ENCODE measurements at regions not wholly inside any gene's neighbourhood (a gene's known extent, or its start where the extent isn't known, plus 50 kb on each side); places are given as distances from the start of the nearest gene placed in this dataset.

DNA sequence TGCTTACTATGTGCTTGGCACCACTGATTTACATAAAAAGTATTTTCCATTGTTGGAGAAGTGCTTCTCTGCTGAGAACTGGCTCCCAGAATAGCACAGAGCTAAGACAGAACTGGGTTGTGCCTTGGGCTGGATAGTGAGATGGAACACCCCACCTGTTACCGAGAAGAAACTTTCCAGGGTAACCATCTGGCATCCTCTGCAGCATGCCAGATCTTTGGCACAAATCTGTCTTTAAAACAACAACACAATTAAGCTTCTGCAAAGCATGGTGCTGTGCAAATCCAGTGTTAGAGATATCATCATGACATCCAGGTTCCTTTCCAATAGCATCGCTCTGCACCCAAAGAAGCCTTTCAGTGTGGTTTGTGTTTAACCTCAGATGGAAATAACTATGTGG, 202.5 kb upstream of the RFC3 start:
- peaks cover 13% of the 10 kb centered on the region for H3K4me1 ChIP-seq (ENCODE audit: insufficient read depth, low read length, poor library complexity, severe bottlenecking)
- no peak overlapping the region for H3K27ac ChIP-seq (ENCODE audit: low read depth, low read length, poor library complexity, severe bottlenecking)
- CTCF ChIA-PET, result no interaction called here
- POLR2A ChIA-PET (ENCODE audit: low non-redundant PET), result no interaction called here
- TF ChIP-seq, protein P1, sequence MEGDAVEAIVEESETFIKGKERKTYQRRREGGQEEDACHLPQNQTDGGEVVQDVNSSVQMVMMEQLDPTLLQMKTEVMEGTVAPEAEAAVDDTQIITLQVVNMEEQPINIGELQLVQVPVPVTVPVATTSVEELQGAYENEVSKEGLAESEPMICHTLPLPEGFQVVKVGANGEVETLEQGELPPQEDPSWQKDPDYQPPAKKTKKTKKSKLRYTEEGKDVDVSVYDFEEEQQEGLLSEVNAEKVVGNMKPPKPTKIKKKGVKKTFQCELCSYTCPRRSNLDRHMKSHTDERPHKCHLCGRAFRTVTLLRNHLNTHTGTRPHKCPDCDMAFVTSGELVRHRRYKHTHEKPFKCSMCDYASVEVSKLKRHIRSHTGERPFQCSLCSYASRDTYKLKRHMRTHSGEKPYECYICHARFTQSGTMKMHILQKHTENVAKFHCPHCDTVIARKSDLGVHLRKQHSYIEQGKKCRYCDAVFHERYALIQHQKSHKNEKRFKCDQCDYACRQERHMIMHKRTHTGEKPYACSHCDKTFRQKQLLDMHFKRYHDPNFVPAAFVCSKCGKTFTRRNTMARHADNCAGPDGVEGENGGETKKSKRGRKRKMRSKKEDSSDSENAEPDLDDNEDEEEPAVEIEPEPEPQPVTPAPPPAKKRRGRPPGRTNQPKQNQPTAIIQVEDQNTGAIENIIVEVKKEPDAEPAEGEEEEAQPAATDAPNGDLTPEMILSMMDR (conservative IDR thresholded peaks at IDR 0.05; ENCODE audit: low read depth, low read length), result no peak
- TF ChIP-seq EZH2 (IDR thresholded peaks at IDR 0.05; ENCODE audit: borderline replicate concordance, low read depth, low read length, poor library complexity, severe bottlenecking), result no peak
- H3K9me3 ChIP-seq (ENCODE audit: low read depth, low read length, poor library complexity, severe bottlenecking), result no peaks in the 10 kb centered on the region
- DNase-seq (ENCODE audit: low spot score), result no peak
- no peaks in the 10 kb centered on the region for H3K36me3 ChIP-seq (ENCODE audit: insufficient read depth, low read length, poor library complexity, severe bottlenecking)
- H3K27me3 ChIP-seq (replicated peaks; ENCODE audit: insufficient read depth, low read depth, low read length, poor library complexity), result no peaks in the 10 kb centered on the region
- BruUV-seq (replicated peaks), result no TSS peak
- no peak overlapping the region for H3K4me3 ChIP-seq (ENCODE audit: low read depth, low read length, poor library complexity, severe bottlenecking)
- intact Hi-C loops (cut with micrococcal nuclease; ENCODE audit: unreplicated experiment), result no loop called here

DNA sequence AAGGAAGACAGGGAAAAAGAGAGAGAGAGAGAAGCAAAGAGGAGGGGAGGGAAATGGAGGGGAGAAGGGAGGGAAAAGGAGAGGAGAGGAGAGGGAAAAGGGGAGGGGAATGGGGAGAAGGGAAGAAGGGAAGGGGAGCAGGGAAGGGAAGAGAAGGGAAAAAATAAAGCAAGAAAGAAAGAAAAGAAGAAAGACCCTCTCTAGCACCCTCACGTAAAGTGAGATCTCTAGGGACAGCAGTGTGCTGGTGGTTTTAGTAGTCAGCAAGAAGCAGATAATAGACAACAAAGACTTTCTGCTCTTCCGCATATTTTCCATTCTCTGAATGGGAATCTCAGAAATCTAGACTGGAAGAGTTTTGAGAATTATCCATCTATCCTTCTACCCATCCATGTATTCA, 201.8 kb upstream of the RFC3 start:
- POLR2A ChIA-PET (ENCODE audit: low non-redundant PET), result no interaction called here
- no peak for DNase-seq (ENCODE audit: low spot score)
- intact Hi-C loops (cut with micrococcal nuclease; ENCODE audit: unreplicated experiment), result no loop called here
- no peak overlapping the region for H3K4me3 ChIP-seq (ENCODE audit: low read depth, low read length, poor library complexity, severe bottlenecking)
- H3K36me3 ChIP-seq (ENCODE audit: insufficient read depth, low read length, poor library complexity, severe bottlenecking), result no peaks in the 10 kb centered on the region
- H3K9me3 ChIP-seq (ENCODE audit: low read depth, low read length, poor library complexity, severe bottlenecking), result no peaks in the 10 kb centered on the region
- no peaks in the 10 kb centered on the region for H3K27me3 ChIP-seq (replicated peaks; ENCODE audit: insufficient read depth, low read depth, low read length, poor library complexity)
- TF ChIP-seq, protein P1 (conservative IDR thresholded peaks at IDR 0.05; ENCODE audit: low read depth, low read length), result no peak
- no peak for TF ChIP-seq EZH2 (IDR thresholded peaks at IDR 0.05; ENCODE audit: borderline replicate concordance, low read depth, low read length, poor library complexity, severe bottlenecking)
- no peak overlapping the region for H3K27ac ChIP-seq (ENCODE audit: low read depth, low read length, poor library complexity, severe bottlenecking)
- peaks cover 9% of the 10 kb centered on the region for H3K4me1 ChIP-seq (ENCODE audit: insufficient read depth, low read length, poor library complexity, severe bottlenecking)
- no TSS peak for BruUV-seq (replicated peaks)
- CTCF ChIA-PET, result no interaction called here

DNA sequence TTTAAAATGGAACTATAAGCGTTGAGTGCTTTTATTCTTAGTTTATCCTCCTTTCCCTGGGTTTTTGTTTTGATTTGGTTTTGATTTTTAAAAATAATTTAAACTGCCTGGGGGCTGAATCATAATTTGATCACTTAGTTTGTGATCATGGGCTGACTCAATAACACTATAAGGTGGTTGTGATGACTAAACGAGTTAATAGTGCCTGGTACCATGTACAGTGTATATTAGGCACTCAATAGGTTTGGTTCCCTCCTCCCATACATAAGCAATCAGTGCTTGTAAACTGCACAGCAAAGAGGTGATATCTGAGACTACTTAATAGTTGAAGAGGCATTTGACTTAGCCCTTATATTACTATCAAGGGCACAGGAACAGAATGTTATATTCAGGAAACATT, 200.9 kb upstream of the RFC3 start:
- Histone ChIP-seq H3K4me1 (ENCODE audit: insufficient read depth, low read length, poor library complexity, severe bottlenecking) (peaks cover 4% of the 10 kb centered on the region), H3K36me3 (ENCODE audit: insufficient read depth, low read length, poor library complexity, severe bottlenecking) (no peaks in the 10 kb centered on the region), H3K4me3 (ENCODE audit: low read depth, low read length, poor library complexity, severe bottlenecking) (no peak overlapping the region), H3K9me3 (ENCODE audit: low read depth, low read length, poor library complexity, severe bottlenecking) (no peaks in the 10 kb centered on the region), H3K27me3 (replicated peaks; ENCODE audit: insufficient read depth, low read depth, low read length, poor library complexity) (no peaks in the 10 kb centered on the region), H3K27ac (ENCODE audit: low read depth, low read length, poor library complexity, severe bottlenecking) (no peak overlapping the region)
- TF ChIP-seq EZH2 (IDR thresholded peaks at IDR 0.05; ENCODE audit: borderline replicate concordance, low read depth, low read length, poor library complexity, severe bottlenecking), result no peak
- TF ChIP-seq, protein P1 (conservative IDR thresholded peaks at IDR 0.05; ENCODE audit: low read depth, low read length), result no peak
- BruUV-seq (replicated peaks), result no TSS peak
- ChIA-PET CTCF (no interaction called here), POLR2A (ENCODE audit: low non-redundant PET) (no interaction called here)
- DNase-seq (ENCODE audit: low spot score), result no peak
- intact Hi-C loops (cut with micrococcal nuclease; ENCODE audit: unreplicated experiment), result no loop called here
